HG02938 (cell line): ENCODE measurements at regions not wholly inside any gene's neighbourhood (a gene's known extent, or its start where the extent isn't known, plus 50 kb on each side); places are given as distances from the start of the nearest gene placed in this dataset.

Source experiments
- ATAC-seq: cut with Tn5 transposase; IDR thresholded peaks from one replicate; pipeline ENCODE4 v1.9.1; 2021; ENCODE audit warnings: mild to moderate bottlenecking, moderate library complexity; ENCODE audit not compliant: unreplicated experiment

GRCh38 chr18:21996351-21996826 is 173.0 kb upstream of the GATA6 start:
- ATAC-seq = no peak

GRCh38 chr18:21997207-21998143 is 171.9 kb upstream of the GATA6 start:
- no peak for ATAC-seq

- ATAC-seq = no peak
Observed at GRCh38 chr18:21998486-21998885, 170.9 kb upstream of the GATA6 start.

- no peak for ATAC-seq
Observed at GRCh38 chr18:22001912-22002487, 167.4 kb upstream of the GATA6 start.

GRCh38 chr18:22005191-22005841 is 164.1 kb upstream of the GATA6 start:
- no peak for ATAC-seq

- ATAC-seq = no peak
Observed at GRCh38 chr18:22006458-22006857, 162.9 kb upstream of the GATA6 start.

- no peak for ATAC-seq
Observed at GRCh38 chr18:22009242-22009641, 160.1 kb upstream of the GATA6 start.

GRCh38 chr18:22013993-22014392 is 155.4 kb upstream of the GATA6 start:
- ATAC-seq = no peak

GRCh38 chr18:22015156-22015555 is 154.2 kb upstream of the GATA6 start:
- ATAC-seq = no peak

- no peak for ATAC-seq
Observed at GRCh38 chr18:22018366-22018765, 151.0 kb upstream of the GATA6 start.

- no peak for ATAC-seq
Observed at GRCh38 chr18:22019193-22019592, 150.2 kb upstream of the GATA6 start.

- no peak for ATAC-seq
Observed at GRCh38 chr18:22020127-22020866, 149.1 kb upstream of the GATA6 start.

- ATAC-seq = no peak
Observed at GRCh38 chr18:22020867-22021370, 148.5 kb upstream of the GATA6 start.

- no peak for ATAC-seq
Observed at GRCh38 chr18:22021701-22022100, 147.7 kb upstream of the GATA6 start.

GRCh38 chr18:22024924-22025323 is 144.5 kb upstream of the GATA6 start:
- ATAC-seq = no peak

GRCh38 chr18:22026362-22026761 is 143.0 kb upstream of the GATA6 start:
- ATAC-seq = no peak

GRCh38 chr18:22026889-22027288 is 142.5 kb upstream of the GATA6 start:
- no peak for ATAC-seq

- no peak for ATAC-seq
Observed at GRCh38 chr18:22031611-22032010, 137.8 kb upstream of the GATA6 start.

GRCh38 chr18:22032392-22032961 is 136.9 kb upstream of the GATA6 start:
- ATAC-seq = no peak

- ATAC-seq = no peak
Observed at GRCh38 chr18:22033085-22033484, 136.3 kb upstream of the GATA6 start.
